Uterus (tissue), 3 donors: ENCODE measurements at regions not wholly inside any gene's neighbourhood (a gene's known extent, or its start where the extent isn't known, plus 50 kb on each side); places are given as distances from the start of the nearest gene placed in this dataset.

Experiments
- DNase-seq, 2 donors: peaks; one replicate each; pipeline ENCODE4 v3.0.0-alpha.2; 2019 to 2020
- H3K27ac ChIP-seq, 2 donors: fragments of 200-600 bp; sonication (generic); 1 replicate in 1 of 2; 2 replicates in 1 of 2; pipeline ENCODE4 v1.5.1; 2016 to 2018
- H3K27me3 ChIP-seq, 2 donors: fragments of 200-600 bp; sonication (generic); one replicate each; pipeline ENCODE4 v1.5.1; 2018 to 2019; ENCODE audit warnings: control low read depth in 1 of 2
- H3K36me3 ChIP-seq, 2 donors: fragments of 200-600 bp; sonication (generic); one replicate each; pipeline ENCODE4 v1.5.1; 2019; ENCODE audit warnings: control low read depth in 1 of 2
- H3K4me1 ChIP-seq, 2 donors: fragments of 200-600 bp; sonication (generic); one replicate each; pipeline ENCODE4 v1.5.1; 2018 to 2019; ENCODE audit warnings: control low read depth in 1 of 2
- H3K4me3 ChIP-seq, 2 donors: fragments of 200-600 bp; sonication (generic); 1 replicate in 1 of 2; 2 replicates in 1 of 2; pipeline ENCODE4 v1.5.1; 2018 to 2019; ENCODE audit warnings: mild to moderate bottlenecking in 1 of 2
- H3K9me3 ChIP-seq, 2 donors: fragments of 200-600 bp; sonication (generic); one replicate each; pipeline ENCODE4 v1.5.1; 2019; ENCODE audit warnings: control low read depth in 1 of 2
- POLR2A ChIP-seq, 2 donors: fragments of 450-650 bp; IDR thresholded peaks; one replicate each; pipeline ENCODE4 v1.6.1; 2016; ENCODE audit warnings: antibody characterized with exemption in 2 of 2, mild to moderate bottlenecking in 1 of 2, moderate library complexity in 1 of 2
- intact Hi-C: fragments of 100-400 bp; cut with DNase I; formaldehyde crosslinking; loops from one replicate; pipeline ENCODE4 v1.15.1; 2023; ENCODE audit warnings: low total_unique reads
- TF ChIP-seq, protein P1 (sequence below), 4 experiments: fragments of 200-600 bp in 2 of 4; fragments of 450-650 bp in 2 of 4; sonication (generic) in 2 of 4; IDR thresholded peaks; one replicate each; pipeline ENCODE4 v1.5.1; 2016 to 2019; ENCODE audit warnings: antibody characterized with exemption in 4 of 4, mild to moderate bottlenecking in 2 of 4, moderate library complexity in 1 of 4
- donor health status: DM: yes; HTN: yes; CAD: no.

DNA sequence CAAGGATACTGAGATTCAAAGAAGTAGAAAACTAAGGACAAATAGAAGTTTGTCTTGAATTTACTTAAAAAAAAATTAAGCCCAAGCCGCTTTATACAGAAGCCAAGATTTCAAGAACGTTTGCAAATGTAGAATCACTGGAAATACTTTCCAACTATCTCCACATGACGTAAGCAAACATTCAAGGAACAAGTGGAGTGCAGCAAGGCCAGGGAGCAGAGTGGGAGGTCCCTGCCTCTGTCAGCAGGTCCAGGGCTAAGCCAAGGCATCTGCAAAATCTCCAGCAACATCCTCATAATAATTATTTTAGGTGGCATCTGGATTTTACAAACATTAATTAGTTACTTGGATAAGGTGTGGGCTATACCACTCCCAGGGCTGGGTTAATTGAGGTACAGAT lies 60.1 kb upstream of the AKIRIN2 start:
- intact Hi-C loops = no loop called here
- TF ChIP-seq, protein P1, sequence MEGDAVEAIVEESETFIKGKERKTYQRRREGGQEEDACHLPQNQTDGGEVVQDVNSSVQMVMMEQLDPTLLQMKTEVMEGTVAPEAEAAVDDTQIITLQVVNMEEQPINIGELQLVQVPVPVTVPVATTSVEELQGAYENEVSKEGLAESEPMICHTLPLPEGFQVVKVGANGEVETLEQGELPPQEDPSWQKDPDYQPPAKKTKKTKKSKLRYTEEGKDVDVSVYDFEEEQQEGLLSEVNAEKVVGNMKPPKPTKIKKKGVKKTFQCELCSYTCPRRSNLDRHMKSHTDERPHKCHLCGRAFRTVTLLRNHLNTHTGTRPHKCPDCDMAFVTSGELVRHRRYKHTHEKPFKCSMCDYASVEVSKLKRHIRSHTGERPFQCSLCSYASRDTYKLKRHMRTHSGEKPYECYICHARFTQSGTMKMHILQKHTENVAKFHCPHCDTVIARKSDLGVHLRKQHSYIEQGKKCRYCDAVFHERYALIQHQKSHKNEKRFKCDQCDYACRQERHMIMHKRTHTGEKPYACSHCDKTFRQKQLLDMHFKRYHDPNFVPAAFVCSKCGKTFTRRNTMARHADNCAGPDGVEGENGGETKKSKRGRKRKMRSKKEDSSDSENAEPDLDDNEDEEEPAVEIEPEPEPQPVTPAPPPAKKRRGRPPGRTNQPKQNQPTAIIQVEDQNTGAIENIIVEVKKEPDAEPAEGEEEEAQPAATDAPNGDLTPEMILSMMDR (IDR thresholded peaks at IDR 0.05) = no peak
- no peak for TF ChIP-seq POLR2A (IDR thresholded peaks at IDR 0.05)
- no peaks in the 10 kb centered on the region for H3K9me3 ChIP-seq
- no peaks in the 10 kb centered on the region for H3K27me3 ChIP-seq
- H3K4me3 ChIP-seq = no peak overlapping the region
- no peak overlapping the region for H3K27ac ChIP-seq
- no peaks in the 10 kb centered on the region for H3K36me3 ChIP-seq
- H3K4me1 ChIP-seq = no peaks in the 10 kb centered on the region
- DNase-seq = no peak

DNA sequence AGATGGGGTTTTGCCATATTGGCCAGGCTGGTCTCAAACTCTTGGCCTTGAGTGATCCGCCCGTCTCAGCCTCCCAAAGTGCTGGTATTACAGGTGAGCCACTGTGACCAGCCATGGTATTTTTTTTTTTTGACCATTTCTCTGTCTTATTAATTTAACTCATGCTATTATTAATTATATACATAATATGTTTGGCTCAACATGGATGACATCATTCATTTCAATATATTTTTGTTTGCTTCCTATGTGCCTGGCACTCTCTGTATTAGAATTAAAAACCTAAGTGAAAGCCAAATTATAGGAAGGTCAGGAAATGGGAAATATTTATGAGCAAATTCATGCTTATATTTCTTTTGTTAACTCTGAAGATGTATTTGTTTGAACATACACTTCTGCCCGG lies 55.8 kb upstream of the AKIRIN2 start:
- Histone ChIP-seq H3K4me1 (no peaks in the 10 kb centered on the region), H3K36me3 (no peaks in the 10 kb centered on the region), H3K9me3 (no peaks in the 10 kb centered on the region), H3K4me3 (no peak overlapping the region), H3K27ac (no peak overlapping the region), H3K27me3 (no peaks in the 10 kb centered on the region)
- intact Hi-C loops = no loop called here
- no peak for DNase-seq
- TF ChIP-seq, protein P1 (IDR thresholded peaks at IDR 0.05) = no peak
- TF ChIP-seq POLR2A (IDR thresholded peaks at IDR 0.05) = no peak

DNA sequence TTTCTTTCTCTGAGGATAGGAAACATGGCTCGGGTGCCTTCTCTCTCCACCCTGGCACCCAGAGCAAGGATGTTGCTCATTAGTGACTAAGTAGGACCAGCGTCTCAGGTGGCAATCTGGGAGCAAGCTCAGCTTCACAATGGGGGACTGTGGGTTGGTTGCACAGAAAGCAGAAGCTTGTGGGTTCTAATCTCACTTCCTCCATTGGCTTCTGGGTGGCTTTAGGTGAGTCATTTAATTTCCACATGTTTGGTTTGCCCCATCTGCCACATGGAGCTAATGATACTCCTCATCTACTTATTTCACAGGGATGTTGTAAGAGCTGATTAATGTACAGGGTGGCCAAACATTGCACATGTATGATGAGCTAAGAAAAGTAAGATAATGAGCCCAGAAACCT lies 54.8 kb upstream of the AKIRIN2 start:
- Histone ChIP-seq H3K27me3 (no peaks in the 10 kb centered on the region), H3K4me3 (no peak overlapping the region), H3K36me3 (no peaks in the 10 kb centered on the region), H3K27ac (no peak overlapping the region), H3K9me3 (no peaks in the 10 kb centered on the region), H3K4me1 (no peaks in the 10 kb centered on the region)
- no peak for TF ChIP-seq POLR2A (IDR thresholded peaks at IDR 0.05)
- TF ChIP-seq, protein P1 (IDR thresholded peaks at IDR 0.05) = no peak
- no peak for DNase-seq
- intact Hi-C loops = no loop called here

DNA sequence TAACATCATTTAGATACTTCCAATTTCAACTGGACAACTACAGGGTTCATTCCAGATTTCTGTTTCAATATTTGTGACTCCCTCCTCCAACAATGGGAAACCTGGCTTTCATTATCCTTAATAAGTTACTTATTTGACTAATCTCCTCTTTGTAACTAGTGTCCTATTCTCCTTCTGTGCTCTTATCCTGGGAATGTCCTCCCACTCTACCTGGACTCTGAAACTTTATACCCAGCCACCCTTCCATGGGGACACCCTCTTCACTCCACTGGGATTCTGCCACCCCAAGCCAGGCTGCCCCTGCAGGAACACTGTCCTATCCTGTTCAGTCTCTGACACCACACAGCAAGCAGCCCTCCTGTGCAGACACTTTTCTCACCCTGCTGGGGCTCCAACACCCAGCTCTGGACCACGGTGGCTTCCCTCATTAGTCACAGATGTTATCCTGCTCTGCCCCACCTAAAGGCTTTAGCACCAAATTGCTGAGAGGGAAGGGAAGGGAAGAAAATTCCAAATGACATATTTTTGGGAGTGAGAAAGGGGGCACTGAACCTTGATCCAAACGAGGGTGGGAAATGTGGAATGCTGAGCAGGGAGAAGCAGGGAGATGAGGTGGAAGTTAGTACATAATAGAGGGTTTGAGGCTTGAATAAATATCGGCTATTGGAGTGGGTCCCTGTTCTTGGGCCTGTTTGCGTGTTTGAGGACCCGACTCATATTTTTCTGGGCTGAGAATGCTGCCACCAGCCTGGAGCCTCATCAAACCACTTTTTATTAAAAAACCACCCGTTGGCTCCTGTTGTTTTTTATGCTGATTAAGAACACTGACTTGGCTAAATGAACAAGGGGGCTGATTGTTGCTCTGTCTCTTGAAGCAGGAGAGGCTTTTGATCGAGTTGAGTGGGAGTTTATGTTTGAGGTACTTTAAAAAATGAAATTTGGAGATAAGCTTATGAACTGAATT lies 54.0 kb upstream of the AKIRIN2 start:
- H3K9me3 ChIP-seq = no peaks in the 10 kb centered on the region
- H3K4me1 ChIP-seq = no peaks in the 10 kb centered on the region

DNA sequence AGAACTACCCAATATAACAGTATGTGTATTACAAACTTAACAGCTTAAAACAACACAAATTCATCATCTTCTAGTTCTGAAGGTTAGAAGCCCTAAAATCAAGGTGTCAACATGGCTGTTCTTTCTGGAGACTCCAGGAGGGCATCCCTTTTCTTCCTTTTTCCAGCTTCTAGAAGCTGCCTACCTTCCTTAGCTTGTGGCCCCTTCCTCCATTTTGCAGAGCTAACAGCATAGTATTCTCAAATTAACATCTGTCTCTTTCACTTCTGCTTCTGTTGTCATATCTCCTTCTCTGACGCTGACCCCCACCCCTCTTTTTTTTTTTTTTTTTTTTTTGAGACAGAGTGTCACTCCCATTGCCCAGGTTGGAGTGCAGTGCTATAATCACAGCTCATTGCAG lies 52.8 kb upstream of the AKIRIN2 start:
- Histone ChIP-seq H3K9me3 (no peaks in the 10 kb centered on the region), H3K4me1 (no peaks in the 10 kb centered on the region), H3K4me3 (no peak overlapping the region), H3K27me3 (no peaks in the 10 kb centered on the region), H3K27ac (no peak overlapping the region), H3K36me3 (no peaks in the 10 kb centered on the region)
- intact Hi-C loops = no loop called here
- no peak for DNase-seq
- TF ChIP-seq, protein P1 (IDR thresholded peaks at IDR 0.05) = no peak
- TF ChIP-seq POLR2A (IDR thresholded peaks at IDR 0.05) = no peak

More for the DNA sequence above, 54.0 kb upstream of the AKIRIN2 start:
- intact Hi-C loops = no loop called here
- no peaks in the 10 kb centered on the region for H3K36me3 ChIP-seq
- no peak for DNase-seq
- no peaks in the 10 kb centered on the region for H3K27me3 ChIP-seq
- TF ChIP-seq, protein P1 (IDR thresholded peaks at IDR 0.05) = no peak
- TF ChIP-seq POLR2A (IDR thresholded peaks at IDR 0.05) = no peak
- no peak overlapping the region for H3K4me3 ChIP-seq
- H3K27ac ChIP-seq = no peak overlapping the region
